Spleen (tissue), 11 donors: ENCODE measurements at regions not wholly inside any gene's neighbourhood (a gene's known extent, or its start where the extent isn't known, plus 50 kb on each side); places are given as distances from the start of the nearest gene placed in this dataset.

Source experiments
- DNase-seq: peaks from one replicate; pipeline ENCODE4 v3.0.0-alpha.2; 2020
- H3K27ac ChIP-seq, 8 donors: fragments of 200-600 bp; sonication (generic) in 7 of 8; 1 replicate in 4 of 8; 2 replicates in 4 of 8; pipeline versions ENCODE4 v1.5.0 to v1.8.0; 2016 to 2021; ENCODE audit warnings: inconsistent platforms in 4 of 8, mild to moderate bottlenecking in 4 of 8, moderate library complexity in 1 of 8
- H3K27me3 ChIP-seq, 7 donors: fragments of 200-600 bp; sonication (generic) in 6 of 7; replicated peaks in 1 of 7; 1 replicate in 4 of 7; 2 replicates in 3 of 7; pipeline versions ENCODE4 v1.5.0 to v1.8.0; 2016 to 2021; ENCODE audit warnings: inconsistent platforms in 3 of 7, mild to moderate bottlenecking in 1 of 7
- H3K36me3 ChIP-seq, 6 donors: fragments of 200-600 bp; sonication (generic) in 5 of 6; 1 replicate in 4 of 6; 2 replicates in 2 of 6; pipeline versions ENCODE4 v1.5.0 to v1.8.0; 2016 to 2021; ENCODE audit warnings: inconsistent platforms in 2 of 6
- H3K4me1 ChIP-seq, 6 donors: fragments of 200-600 bp; sonication (generic) in 5 of 6; 1 replicate in 3 of 6; 2 replicates in 3 of 6; pipeline versions ENCODE4 v1.5.0 to v1.8.0; 2016 to 2021; ENCODE audit warnings: inconsistent platforms in 3 of 6
- H3K4me3 ChIP-seq, 8 donors: fragments of 200-600 bp; sonication (generic) in 7 of 8; 1 replicate in 4 of 8; 2 replicates in 4 of 8; pipeline versions ENCODE4 v1.5.0 to v1.8.0; 2016 to 2021; ENCODE audit warnings: inconsistent platforms in 4 of 8, mild to moderate bottlenecking in 4 of 8, moderate library complexity in 2 of 8
- H3K9me3 ChIP-seq, 8 donors: fragments of 200-600 bp; sonication (generic) in 7 of 8; 1 replicate in 4 of 8; 2 replicates in 4 of 8; pipeline versions ENCODE4 v1.5.0 to v1.8.0; 2016 to 2021; ENCODE audit warnings: inconsistent platforms in 4 of 8
- CTCF ChIP-seq, 11 experiments: fragments of 200-600 bp in 7 of 11; fragments of 450-650 bp in 4 of 11; sonication (generic) in 4 of 11; IDR thresholded peaks in 8 of 11; conservative IDR thresholded peaks in 3 of 11; 1 replicate in 7 of 11; 2 replicates in 4 of 11; pipeline versions ENCODE4 v1.4.0 to v1.8.0; 2016 to 2021; ENCODE audit warnings: antibody characterized with exemption in 11 of 11, inconsistent platforms in 4 of 11, mild to moderate bottlenecking in 1 of 11
- POLR2A ChIP-seq, 3 donors: fragments of 450-650 bp; IDR thresholded peaks; one replicate each; pipeline ENCODE4 v1.5.1; 2017; ENCODE audit warnings: antibody characterized with exemption in 3 of 3, mild to moderate bottlenecking in 1 of 3
- POLR2AphosphoS5 ChIP-seq, 3 donors: sonication (generic); formaldehyde crosslinking; IDR thresholded peaks; one replicate each; pipeline ENCODE4 v1.5.1; 2017; ENCODE audit warnings: antibody characterized with exemption in 3 of 3
- WGBS, 5 donors: extraction: QIAGEN DNeasy Blood & Tissue Kit in 3 of 5; methylation state at CpG; one replicate each; pipeline versions ENCODE4 v1.1.5 to v1.1.7; 2013 to 2018; 5-methylcytosine and 5-hydroxymethylcytosine counted together
- intact Hi-C: fragments of 100-400 bp; cut with DNase I; formaldehyde crosslinking; loops from one replicate; pipeline ENCODE4 v1.15.0; 2023; ENCODE audit warnings: low total_unique reads
- donor health status: healthy with polysubstance abuse.
- donor health status: DM: no; HTN: no; CAD: no; lungs with moderate emphysema.
- donor health status: DM: no; HTN: no; CAD: no.
- donor health status: Bipolar disorder and iron deficiency.
- donor health status: healthy.
- donor health status: DM: no; HTN: no; CAD: no.
- donor health status: DM: yes; HTN: yes; CAD: no.

- H3K27me3 ChIP-seq: no peaks in the 10 kb centered on the region
- H3K4me3 ChIP-seq: no peak overlapping the region
- no peak for DNase-seq
- H3K27ac ChIP-seq: peak overlapping the region in 4 of 8 donors; percentile 11 to 52 (median 39)
- H3K36me3 ChIP-seq: no peaks in the 10 kb centered on the region
- WGBS, 5 donors: 70 to 84% (median 74%) methylated on average over 4 of the region's 4 CpGs
- no peak for TF ChIP-seq CTCF (IDR thresholded peaks at IDR 0.05 in 8 of 11, conservative IDR thresholded peaks at IDR 0.05 in 3 of 11)
- TF ChIP-seq POLR2AphosphoS5 (IDR thresholded peaks at IDR 0.05): peak in 1 of 3 donors; percentile 32
- no peaks in the 10 kb centered on the region for H3K4me1 ChIP-seq
- intact Hi-C loops: no loop called here
- H3K9me3 ChIP-seq: peaks cover 0 to 11% (median 0%) of the 10 kb centered on the region in 8 donors
These were observed 208.6 kb downstream of the SLC38A4 start for GRCh38 chr12:46617167-46617566.

- 90 to 95% (median 94%) methylated on average over 3 of the region's 3 CpGs for WGBS, 5 donors
- intact Hi-C loops: no loop called here
These were observed 215.0 kb downstream of the SLC38A4 start for GRCh38 chr12:46610754-46611153.

GRCh38 chr12:46609674-46610073, 216.1 kb downstream of the SLC38A4 start:
- Histone ChIP-seq H3K36me3 (no peaks in the 10 kb centered on the region), H3K4me3 (no peak overlapping the region), H3K4me1 (peaks cover 0 to 22% (median 2%) of the 10 kb centered on the region in 6 donors), H3K9me3 (no peaks in the 10 kb centered on the region), H3K27me3 (no peaks in the 10 kb centered on the region), H3K27ac (peak overlapping the region in 3 of 8 donors; percentile 7 to 53 (median 13))
- WGBS, 5 donors: 94 to 98% (median 95%) methylated on average over 2 of the region's 2 CpGs
- DNase-seq: no peak
- no peak for TF ChIP-seq CTCF (IDR thresholded peaks at IDR 0.05 in 8 of 11, conservative IDR thresholded peaks at IDR 0.05 in 3 of 11)
- intact Hi-C loops: no loop called here

More at GRCh38 chr12:46610754-46611153, 215.0 kb downstream of the SLC38A4 start:
- peaks cover 0 to 22% (median 2%) of the 10 kb centered on the region in 6 donors for H3K4me1 ChIP-seq
- H3K36me3 ChIP-seq: no peaks in the 10 kb centered on the region
- TF ChIP-seq POLR2A (IDR thresholded peaks at IDR 0.05): no peak
- TF ChIP-seq CTCF (IDR thresholded peaks at IDR 0.05 in 8 of 11, conservative IDR thresholded peaks at IDR 0.05 in 3 of 11): no peak
- TF ChIP-seq POLR2AphosphoS5 (IDR thresholded peaks at IDR 0.05): no peak
- no peak overlapping the region for H3K4me3 ChIP-seq
- no peak overlapping the region for H3K27ac ChIP-seq
- no peak for DNase-seq
- H3K27me3 ChIP-seq: no peaks in the 10 kb centered on the region
- H3K9me3 ChIP-seq: peaks cover 0 to 4% (median 0%) of the 10 kb centered on the region in 8 donors

- Histone ChIP-seq H3K4me1 (peaks cover 0 to 22% (median 2%) of the 10 kb centered on the region in 6 donors), H3K27ac (peak overlapping the region in 3 of 8 donors; percentile 7 to 53 (median 13)), H3K36me3 (peaks cover 0 to under 1% (median 0%) of the 10 kb centered on the region in 6 donors), H3K9me3 (no peaks in the 10 kb centered on the region), H3K4me3 (no peak overlapping the region), H3K27me3 (no peaks in the 10 kb centered on the region)
- intact Hi-C loops: no loop called here
- 48 to 71% (median 63%) methylated on average over 1 of the region's 1 CpG for WGBS, 5 donors
- DNase-seq: no peak
- no peak for TF ChIP-seq POLR2A (IDR thresholded peaks at IDR 0.05)
- TF ChIP-seq CTCF (IDR thresholded peaks at IDR 0.05 in 8 of 11, conservative IDR thresholded peaks at IDR 0.05 in 3 of 11): no peak
- no peak for TF ChIP-seq POLR2AphosphoS5 (IDR thresholded peaks at IDR 0.05)
These were observed 216.5 kb downstream of the SLC38A4 start for GRCh38 chr12:46609273-46609623.
